Erythroblast (primary cell): ENCODE measurements at regions not wholly inside any gene's neighbourhood (a gene's known extent, or its start where the extent isn't known, plus 50 kb on each side); places are given as distances from the start of the nearest gene placed in this dataset.

Experiments used
- GATA1 ChIP-seq: IDR thresholded peaks from 2 replicates; pipeline ENCODE4 v1.6.1; 2011; ENCODE audit warnings: low read depth, mild to moderate bottlenecking, control low read depth, low read length, moderate library complexity
- POLR2A ChIP-seq: IDR thresholded peaks from 2 replicates; pipeline ENCODE4 v1.6.1; 2011; ENCODE audit warnings: mild to moderate bottlenecking, low read length

- no peak for TF ChIP-seq POLR2A
- no peak for TF ChIP-seq GATA1
These were observed 172.5 kb downstream of the HTR1B start for GRCh38 chr6:77290798-77291197.
